H1 (cell line): ENCODE measurements at regions not wholly inside any gene's neighbourhood (a gene's known extent, or its start where the extent isn't known, plus 50 kb on each side); places are given as distances from the start of the nearest gene placed in this dataset.

Experiments
- BCL11A ChIP-seq, 2 experiments: IDR thresholded peaks; one replicate each; pipeline ENCODE4 v1.6.1; 2011; ENCODE audit warnings: low read depth in 2 of 2, low read length in 2 of 2, mild to moderate bottlenecking in 2 of 2
- BRCA1 ChIP-seq: IDR thresholded peaks from 2 replicates; pipeline ENCODE4 v1.6.1; 2012; ENCODE audit warnings: low read depth, low read length, improper control_type of control experiment
- CHD7 ChIP-seq: fragments of 300-600 bp; sonication (generic); IDR thresholded peaks from 2 replicates; pipeline ENCODE4 v1.7.1; 2012; ENCODE audit warnings: low read length, moderate library complexity, mild to moderate bottlenecking, inconsistent platforms; ENCODE audit not compliant: insufficient replicate concordance
- NANOG ChIP-seq: IDR thresholded peaks from 2 replicates; pipeline ENCODE4 v1.6.1; 2011; ENCODE audit warnings: low read length, low read depth, mild to moderate bottlenecking, inconsistent platforms; ENCODE audit not compliant: insufficient read depth, poor library complexity, severe bottlenecking
- SRF ChIP-seq: IDR thresholded peaks from 2 replicates; pipeline ENCODE4 v1.6.1; 2011; ENCODE audit warnings: mild to moderate bottlenecking, low read depth, low read length, moderate library complexity
- TCF12 ChIP-seq: IDR thresholded peaks from 2 replicates; pipeline ENCODE4 v1.6.1; 2011; ENCODE audit warnings: low read depth, mild to moderate bottlenecking, low read length

GRCh38 chr5:71925608-71926091 lies 181.6 kb upstream of the MAP1B start (continued):
- no peak for TF ChIP-seq CHD7
- TF ChIP-seq SRF: no peak
- TF ChIP-seq BCL11A (IDR thresholded peaks at IDR 0.05; ENCODE audit: low read depth in 2 of 2, low read length in 2 of 2): no peak
- TF ChIP-seq BRCA1: no peak
- no peak for TF ChIP-seq NANOG
- TF ChIP-seq TCF12: no peak
